GM12878 (cell line): ENCODE measurements at regions not wholly inside any gene's neighbourhood (a gene's known extent, or its start where the extent isn't known, plus 50 kb on each side); places are given as distances from the start of the nearest gene placed in this dataset.

ENCODE experiments used
- ATAC-seq: fragments of 200-7000 bp; cut with Tn5 transposase; 3 replicates; pipeline ENCODE4 v1.9.1; 2020; ENCODE audit warnings: mild to moderate bottlenecking, moderate library complexity
- BruUV-seq: library from RNA; stranded (reverse); fragments of 400-500 nt; replicated peaks from 2 replicates; lab custom pipeline; 2021; lab: Mats Ljungman, UMichigan
- CTCF ChIA-PET: fragments of 300-600 bp; sonication (Branson Sonifier 250); formaldehyde crosslinking; extraction: SDS; loops from one replicate; lab custom pipeline; 2021; ENCODE audit warnings: inconsistent platforms; lab: Yijun Ruan, JAX
- POLR2A ChIA-PET: fragments of 350-600 bp; formaldehyde crosslinking; extraction: SDS; loops from one replicate; lab custom pipeline; 2021; ENCODE audit warnings: inconsistent platforms; lab: Charles Lee
- RAD21 ChIA-PET: fragments of 300-600 bp; sonication (Branson Sonifier 250); formaldehyde crosslinking; loops from one replicate; lab custom pipeline; 2023; ENCODE audit warnings: antibody characterized with exemption; ENCODE audit not compliant: unreplicated experiment; lab: Charles Lee
- SMC1A ChIA-PET: fragments of 300-600 bp; sonication (Branson Sonifier 250); formaldehyde crosslinking; loops from one replicate; lab custom pipeline; 2023; ENCODE audit not compliant: unreplicated experiment, uncharacterized antibody; lab: Charles Lee
- DNase-seq: peaks from one replicate; pipeline ENCODE4 v3.0.0-alpha.2; 2011; ENCODE audit warnings: low read depth, low spot score
- FAIRE-seq: peaks from 3 replicates; lab custom pipeline; 2011; peaks lifted over from hg19 to GRCh38; lab: Jason Lieb, UNC
- H2AFZ ChIP-seq: 2 replicates; pipeline ENCODE4 v1.6.0; 2011; ENCODE audit warnings: low read depth, low read length, control low read depth; ENCODE audit not compliant: control insufficient read depth
- H3K27ac ChIP-seq: 2 replicates; pipeline ENCODE4 v1.5.1; 2011; ENCODE audit warnings: control low read depth; ENCODE audit not compliant: control insufficient read depth, insufficient read depth
- H3K27me3 ChIP-seq, 2 experiments: replicated peaks in 1 of 2; 2 replicates each; pipeline versions ENCODE4 v1.6.0 to v1.6.1; 2011; ENCODE audit warnings: low read length in 1 of 2; ENCODE audit not compliant: control insufficient read depth in 2 of 2, insufficient read depth in 2 of 2
- H3K36me3 ChIP-seq, 2 experiments: 2 replicates each; pipeline ENCODE4 v1.5.1; 2011; ENCODE audit warnings: low read length in 1 of 2; ENCODE audit not compliant: control insufficient read depth in 2 of 2, insufficient read depth in 2 of 2
- H3K4me1 ChIP-seq: 2 replicates; pipeline ENCODE4 v1.6.1; 2011; ENCODE audit warnings: mild to moderate bottlenecking, low read length, moderate library complexity, mixed read lengths; ENCODE audit not compliant: control insufficient read depth, insufficient read depth
- H3K4me2 ChIP-seq: 2 replicates; pipeline ENCODE4 v1.6.0; 2011; ENCODE audit warnings: control low read depth; ENCODE audit not compliant: control insufficient read depth, insufficient read depth
- H3K4me3 ChIP-seq: fragments of 200-600 bp; sonication (generic); 2 replicates; pipeline ENCODE4 v1.5.1; 2016
- H3K79me2 ChIP-seq: 2 replicates; pipeline ENCODE4 v1.6.0; 2011; ENCODE audit warnings: low read length; ENCODE audit not compliant: control insufficient read depth, insufficient read depth
- H3K9ac ChIP-seq: 2 replicates; pipeline ENCODE4 v1.8.0; 2011; ENCODE audit warnings: low read length, control low read depth, mixed read lengths; ENCODE audit not compliant: control insufficient read depth, insufficient read depth
- H3K9me3 ChIP-seq: replicated peaks from 3 replicates; pipeline ENCODE4 v1.5.1; 2011; ENCODE audit warnings: mild to moderate bottlenecking, low read length; ENCODE audit not compliant: control insufficient read depth, insufficient read depth
- H4K20me1 ChIP-seq: 2 replicates; pipeline ENCODE4 v1.6.0; 2011; ENCODE audit not compliant: control insufficient read depth, insufficient read depth
- BRCA1 ChIP-seq: IDR thresholded peaks from 2 replicates; pipeline ENCODE4 v1.6.1; 2011; ENCODE audit warnings: low read depth, low read length, improper control_type of control experiment
- CEBPB ChIP-seq, 2 experiments: fragments of 150-350 bp in 1 of 2; IDR thresholded peaks; 2 replicates each; pipeline ENCODE4 v1.6.1; 2012 to 2014; ENCODE audit warnings: low read depth in 2 of 2, low read length in 2 of 2, borderline replicate concordance in 1 of 2, inconsistent platforms in 1 of 2
- ESRRA ChIP-seq: IDR thresholded peaks from 2 replicates; pipeline ENCODE4 v1.6.1; 2012; ENCODE audit warnings: mild to moderate bottlenecking, low read length, improper control_type of control experiment
- EZH2 ChIP-seq: IDR thresholded peaks from 2 replicates; pipeline ENCODE4 v1.6.1; 2012; ENCODE audit warnings: low read depth, mild to moderate bottlenecking, control low read depth, inconsistent platforms, low read length, borderline replicate concordance; ENCODE audit not compliant: control insufficient read depth
- FOS ChIP-seq: IDR thresholded peaks from 3 replicates; pipeline ENCODE4 v1.6.1; 2011; ENCODE audit warnings: borderline replicate concordance; ENCODE audit not compliant: insufficient read length; ENCODE audit errors: extremely low read depth
- GABPA ChIP-seq: IDR thresholded peaks from 2 replicates; pipeline ENCODE4 v1.6.1; 2014; ENCODE audit warnings: antibody characterized with exemption, low read depth, mild to moderate bottlenecking, inconsistent platforms
- IKZF2 ChIP-seq, 2 experiments: fragments of 450-650 bp; IDR thresholded peaks; 2 replicates each; pipeline ENCODE4 v1.6.1; 2017; ENCODE audit warnings: mild to moderate bottlenecking in 2 of 2, moderate library complexity in 2 of 2
- MTA2 ChIP-seq: fragments of 450-650 bp; IDR thresholded peaks from 2 replicates; pipeline ENCODE4 v1.6.1; 2016; ENCODE audit warnings: low read depth, mild to moderate bottlenecking, moderate library complexity
- NFYA ChIP-seq: IDR thresholded peaks from 2 replicates; pipeline ENCODE4 v1.6.1; 2011; ENCODE audit warnings: low read depth, mild to moderate bottlenecking, low read length, improper control_type of control experiment, borderline replicate concordance
- PKNOX1 ChIP-seq: fragments of 450-650 bp; IDR thresholded peaks from 2 replicates; pipeline ENCODE4 v1.6.1; 2016; ENCODE audit warnings: mild to moderate bottlenecking
- SRF ChIP-seq, 2 experiments: IDR thresholded peaks; 2 replicates each; pipeline ENCODE4 v1.6.1; 2011; ENCODE audit warnings: low read depth in 2 of 2, low read length in 2 of 2, mild to moderate bottlenecking in 1 of 2, moderate library complexity in 1 of 2
- TARDBP ChIP-seq: IDR thresholded peaks from 2 replicates; pipeline ENCODE4 v1.6.1; 2016; ENCODE audit warnings: borderline replicate concordance
- ZNF592 ChIP-seq: fragments of 450-650 bp; IDR thresholded peaks from 2 replicates; pipeline ENCODE4 v1.6.1; 2017; ENCODE audit warnings: mild to moderate bottlenecking, moderate library complexity
- WGBS: methylation state at CpG from one replicate; pipeline ENCODE4 v1.1.6; 2016; ENCODE audit warnings: low lambda C conversion rate; ENCODE audit not compliant: insufficient replicate concordance, insufficient coverage; ENCODE audit errors: missing lambda C conversion rate; 5-methylcytosine and 5-hydroxymethylcytosine counted together
- in situ Hi-C: fragments of 300-500 bp; cut with MboI; formaldehyde crosslinking; loops from 9 replicates; pipeline ENCODE4 v1.14.3; 2018; ENCODE audit warnings: mixed read lengths
- intact Hi-C: fragments of 100-400 bp; cut with micrococcal nuclease; formaldehyde crosslinking; loops from one replicate; pipeline ENCODE4 v1.14.2; 2022; ENCODE audit not compliant: unreplicated experiment

GRCh38 chr1:214857716-214858115 is 224.8 kb upstream of the KCNK2 start:
- in situ Hi-C loops: no loop called here

More at GRCh38 chr1:214857716-214858115, 224.8 kb upstream of the KCNK2 start:
- Histone ChIP-seq H3K4me2 (no peak overlapping the region), H3K9me3 (no peaks in the 10 kb centered on the region), H3K4me1 (no peaks in the 10 kb centered on the region), H3K27ac (no peak overlapping the region), H3K79me2 (no peaks in the 10 kb centered on the region), H3K9ac (no peak overlapping the region), H3K36me3 (no peaks in the 10 kb centered on the region)
- FAIRE-seq (no peak), DNase-seq (no peak), ATAC-seq (no peak)
- WGBS: 4% methylated on average over 3 of the region's 3 CpGs
- no TSS peak for BruUV-seq
- SMC1A ChIA-PET: no interaction called here
- POLR2A ChIA-PET: no interaction called here
- no peak for TF ChIP-seq TARDBP
- no peak for TF ChIP-seq ESRRA
- TF ChIP-seq SRF (IDR thresholded peaks at IDR 0.05; ENCODE audit: low read depth in 2 of 2, low read length in 2 of 2): no peak
- TF ChIP-seq EZH2: no peak
- TF ChIP-seq MTA2: no peak
- TF ChIP-seq NFYA: no peak
- TF ChIP-seq BRCA1: no peak
- no peak for TF ChIP-seq GABPA
- TF ChIP-seq CEBPB (IDR thresholded peaks at IDR 0.05; ENCODE audit: borderline replicate concordance in 1 of 2, low read depth in 2 of 2, low read length in 2 of 2): no peak
- TF ChIP-seq ZNF592: no peak
- TF ChIP-seq PKNOX1: no peak
- no peak for TF ChIP-seq IKZF2 (IDR thresholded peaks at IDR 0.05)
- TF ChIP-seq FOS: no peak
- TF ChIP-seq, all 136 proteins: peak for 0
- ChIA-PET RAD21 (no interaction called here), CTCF (no interaction called here)
- no peaks in the 10 kb centered on the region for H4K20me1 ChIP-seq
- H2AFZ ChIP-seq: no peak overlapping the region
- intact Hi-C loops: no loop called here
- H3K4me3 ChIP-seq: no peak overlapping the region
- H3K27me3 ChIP-seq: no peaks in the 10 kb centered on the region
